Stimulated activated CD8-positive, alpha-beta memory T cell treated with anti-CD3 and anti-CD28 coated beads, Interleukin-4, amount 100 ng/mL, for 1 hour (primary cell): ENCODE measurements at regions not wholly inside any gene's neighbourhood (a gene's known extent, or its start where the extent isn't known, plus 50 kb on each side); places are given as distances from the start of the nearest gene placed in this dataset.

Experiments
- DNase-seq, 2 donors: peaks; one replicate each; pipeline ENCODE4 v3.0.0-alpha.2; 2020; ENCODE audit warnings: low read depth in 2 of 2, low spot score in 1 of 2

DNA sequence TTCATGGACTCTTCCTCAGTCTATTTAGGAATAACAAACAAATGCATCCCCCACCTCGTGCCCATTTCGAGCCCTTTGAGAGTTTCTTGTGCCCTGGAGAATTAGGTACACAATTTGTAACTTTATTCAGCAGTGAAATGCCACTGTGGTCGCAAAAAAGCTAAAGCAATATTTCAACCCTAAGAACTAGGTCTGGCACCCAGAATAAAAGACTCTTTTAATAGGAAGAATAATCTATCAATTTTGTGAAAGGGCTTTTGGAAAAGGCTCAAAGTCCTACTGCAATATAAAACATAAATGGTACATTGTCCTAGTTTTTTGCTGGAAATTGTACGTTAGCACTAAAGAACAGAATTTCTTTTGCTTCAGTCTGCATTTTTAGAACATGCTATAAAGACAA lies 304.6 kb upstream of the TENM3 start:
- no peak for DNase-seq

DNA sequence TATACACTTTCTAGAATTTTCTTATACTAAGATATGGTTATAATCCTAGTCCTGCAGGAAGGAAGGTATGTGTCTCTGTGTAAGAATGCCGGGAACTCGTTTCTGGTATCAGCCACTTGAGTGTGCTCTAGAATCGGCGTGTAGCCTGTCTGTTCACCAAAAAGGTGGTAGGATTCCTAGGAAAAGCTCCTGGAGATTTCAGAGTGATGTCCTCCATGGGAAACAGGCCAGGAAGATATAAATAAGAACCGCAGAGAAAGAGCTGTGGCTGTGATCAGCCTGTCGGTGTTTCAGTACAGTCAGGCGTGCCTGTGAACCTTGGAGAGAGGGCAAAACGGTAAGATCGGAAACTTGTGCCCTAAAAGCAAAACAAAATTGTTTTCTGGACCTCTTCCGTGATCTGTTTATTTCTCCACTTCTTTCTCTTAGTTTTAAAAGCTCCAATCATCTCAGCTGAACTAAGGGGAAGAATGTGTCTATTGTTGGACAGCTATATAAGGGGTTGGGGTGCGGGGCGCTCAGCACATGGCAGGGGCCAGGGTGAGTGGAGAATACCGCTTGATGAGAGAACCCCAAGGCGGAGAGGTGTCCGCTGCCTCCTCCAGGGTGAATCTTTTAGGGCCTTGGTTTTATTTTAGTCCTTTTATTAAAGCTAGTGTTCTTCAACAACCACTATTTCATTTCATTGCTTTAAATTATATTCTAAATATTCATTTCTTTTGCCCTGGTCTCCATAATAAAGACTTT lies 303.8 kb upstream of the TENM3 start:
- no peak for DNase-seq

DNA sequence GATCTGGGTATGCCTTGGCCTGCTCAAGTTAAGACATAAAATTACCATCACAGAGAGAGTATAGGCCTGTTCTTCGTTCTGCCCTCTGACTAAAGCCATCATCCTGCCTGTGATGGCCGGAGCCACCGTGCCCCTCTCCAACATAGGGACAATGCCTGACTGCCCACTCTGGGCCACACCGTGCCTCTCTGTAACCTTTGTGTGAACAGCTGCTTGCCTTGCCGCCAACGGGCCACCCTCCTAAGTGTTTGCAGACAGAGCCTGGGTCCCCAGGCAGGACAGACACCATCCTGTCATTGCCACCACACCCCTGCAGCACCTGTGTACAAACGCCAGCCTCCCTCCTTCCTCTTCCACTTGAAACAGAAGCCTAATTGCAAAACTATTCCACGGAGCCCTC lies 298.7 kb upstream of the TENM3 start:
- DNase-seq = no peak

DNA sequence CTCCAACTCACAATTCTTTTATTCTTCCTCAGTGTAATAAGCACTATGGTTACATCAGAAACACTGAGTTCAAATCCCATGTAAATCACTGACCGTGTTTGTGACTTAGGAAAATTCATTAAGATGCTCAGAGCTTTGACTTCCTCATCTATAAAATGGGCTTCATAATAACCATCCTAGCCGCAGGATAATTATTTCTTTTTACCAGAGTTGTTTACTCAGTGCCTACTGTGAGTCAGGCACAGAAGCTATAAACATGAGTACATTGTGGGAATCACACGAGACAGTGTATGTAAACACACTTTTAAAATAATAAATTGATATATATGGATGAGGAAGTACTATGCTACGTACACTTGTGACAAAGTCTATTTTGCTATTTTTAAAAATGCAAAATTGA lies 296.3 kb upstream of the TENM3 start:
- DNase-seq = no peak

DNA sequence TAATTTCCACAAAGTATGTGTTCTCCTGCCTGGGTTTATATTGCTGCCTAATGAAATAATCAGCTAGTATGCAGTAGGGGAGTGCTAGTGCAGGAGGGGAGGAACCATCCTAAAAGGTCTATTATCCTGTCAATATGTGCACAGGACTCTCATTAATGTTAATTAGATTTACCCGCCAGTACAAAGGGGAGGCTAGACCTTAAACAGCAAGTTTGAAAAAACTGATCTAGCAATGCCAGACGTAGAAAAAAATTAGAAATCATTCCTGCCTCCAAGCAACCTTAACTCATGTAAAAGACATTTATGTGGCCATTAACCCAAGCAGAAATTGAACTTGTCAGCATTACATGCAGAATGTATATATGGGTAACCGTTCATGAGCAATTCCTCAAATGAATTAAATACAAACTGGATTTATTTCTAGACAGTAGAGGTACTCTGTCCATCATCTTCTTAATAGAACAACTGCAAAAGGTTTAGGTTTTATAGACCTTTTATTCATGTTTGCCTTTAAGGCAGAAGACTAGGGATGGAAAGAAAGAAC lies 294.3 kb upstream of the TENM3 start:
- DNase-seq = no peak

DNA sequence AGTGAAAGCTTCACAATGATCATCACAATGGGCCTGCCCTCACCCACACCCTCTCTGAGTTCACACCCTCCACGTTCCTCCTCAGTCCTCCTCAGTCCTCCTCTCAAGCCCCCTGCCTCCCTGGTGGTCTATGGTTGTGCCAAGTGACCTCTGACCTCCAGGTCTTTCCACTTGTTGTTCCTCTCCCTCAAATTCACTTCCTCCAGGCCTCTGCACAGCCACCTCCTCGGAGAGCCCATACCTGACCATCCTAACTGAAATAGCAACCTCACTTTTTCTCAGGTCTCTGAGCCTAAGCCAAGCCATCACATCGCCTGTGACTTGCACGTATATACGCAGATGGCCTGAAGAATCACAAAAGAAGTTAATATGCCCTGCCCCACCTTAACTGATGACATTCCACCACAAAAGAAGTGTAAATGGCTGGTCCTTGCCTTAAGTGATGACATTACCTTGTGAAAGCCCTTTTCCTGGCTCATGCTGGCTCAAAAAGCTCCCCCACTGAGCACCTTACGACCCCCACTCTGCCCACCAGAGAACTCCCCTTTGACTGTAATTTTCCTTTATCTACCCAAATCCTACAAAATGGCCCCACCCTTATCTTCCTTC lies 293.4 kb upstream of the TENM3 start:
- DNase-seq = no peak

DNA sequence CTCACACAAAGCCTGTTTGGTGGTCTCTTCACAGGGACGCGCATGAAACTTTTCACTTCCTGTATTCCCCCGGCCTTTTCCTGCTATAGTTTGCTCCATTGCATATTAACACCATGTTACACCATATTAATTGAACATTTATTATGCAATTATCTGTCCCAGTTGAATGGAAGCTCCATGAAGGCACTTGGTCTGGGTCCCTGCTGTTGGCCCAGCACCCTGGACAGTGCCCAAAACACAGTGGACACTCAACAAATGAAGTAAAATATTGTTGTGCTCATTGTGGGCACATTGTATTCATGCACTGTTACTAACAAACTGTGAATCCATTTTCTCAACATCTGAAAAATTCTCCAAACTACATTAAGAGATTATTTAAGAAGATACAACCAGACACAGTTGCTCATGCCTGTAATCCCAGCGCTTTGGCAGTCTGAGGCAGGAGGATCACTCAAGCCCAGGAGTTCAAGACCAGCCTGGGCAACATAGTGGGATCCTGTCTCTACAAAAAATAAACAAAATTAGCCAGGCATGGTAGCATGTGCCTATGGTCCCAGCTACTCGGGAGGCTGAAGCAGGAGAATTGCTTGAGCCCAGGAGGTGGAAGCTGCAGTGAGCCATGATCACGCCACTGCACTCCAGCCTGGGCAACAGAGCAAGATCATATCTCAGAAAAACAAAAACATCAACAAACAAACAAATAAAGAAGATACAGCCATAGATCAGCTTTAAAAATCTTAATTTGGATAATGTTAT lies 292.7 kb upstream of the TENM3 start:
- DNase-seq = no peak

DNA sequence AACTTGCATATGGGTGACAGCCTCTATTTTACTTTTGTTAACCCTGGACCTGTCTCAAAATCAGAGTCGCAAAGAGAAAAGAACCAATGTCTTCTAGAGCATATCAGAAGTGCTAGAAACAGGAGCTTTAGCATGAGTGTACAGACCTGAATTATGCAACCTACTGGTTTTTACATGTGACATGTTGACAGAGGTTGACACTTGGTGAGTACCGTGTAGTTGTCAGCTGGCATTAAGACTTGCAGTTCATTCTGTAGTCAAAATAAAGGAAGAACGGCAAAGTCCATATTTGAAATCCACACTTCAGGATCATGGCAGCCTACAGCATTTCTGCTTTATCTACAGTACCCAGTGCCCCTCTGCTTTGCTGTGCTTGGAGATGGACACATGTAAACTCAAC lies 291.9 kb upstream of the TENM3 start:
- no peak for DNase-seq

DNA sequence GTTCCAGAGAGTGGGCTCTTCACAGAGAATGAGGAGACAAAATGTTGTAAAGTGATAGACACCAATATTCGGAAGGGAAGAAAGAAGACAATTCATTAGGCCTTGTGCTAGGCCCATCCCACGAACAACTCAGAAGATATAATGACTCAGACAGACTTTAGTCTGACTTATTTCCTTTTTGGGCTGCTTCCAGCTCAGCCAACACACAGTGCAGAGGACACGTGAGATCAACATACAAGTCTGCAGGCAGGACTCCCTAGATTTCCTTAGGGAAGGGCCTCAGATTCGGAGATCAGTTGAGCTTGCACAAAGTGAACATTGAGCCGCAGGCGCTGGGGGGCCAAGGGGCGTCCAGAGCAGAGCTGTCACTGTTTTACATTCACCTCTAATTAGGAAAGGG lies 290.7 kb upstream of the TENM3 start:
- DNase-seq = no peak

DNA sequence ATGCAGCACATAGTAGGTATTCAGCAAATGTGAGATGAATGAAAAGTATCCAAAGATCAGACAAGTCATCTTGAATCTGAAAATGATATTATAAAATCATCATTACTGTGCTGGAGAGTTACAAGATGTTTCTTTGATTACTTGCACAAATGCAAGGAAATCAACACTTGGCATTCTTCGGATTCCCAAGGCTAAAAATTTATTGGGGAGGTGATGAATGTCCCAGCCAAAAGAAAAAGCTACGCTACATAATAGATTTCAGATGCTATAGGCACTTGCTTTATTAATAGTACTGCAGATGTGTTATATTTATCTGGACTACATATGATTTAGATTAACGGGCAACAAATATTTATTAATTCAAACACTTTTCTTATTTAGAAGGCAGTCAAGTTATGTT lies 286.7 kb upstream of the TENM3 start:
- no peak for DNase-seq

DNA sequence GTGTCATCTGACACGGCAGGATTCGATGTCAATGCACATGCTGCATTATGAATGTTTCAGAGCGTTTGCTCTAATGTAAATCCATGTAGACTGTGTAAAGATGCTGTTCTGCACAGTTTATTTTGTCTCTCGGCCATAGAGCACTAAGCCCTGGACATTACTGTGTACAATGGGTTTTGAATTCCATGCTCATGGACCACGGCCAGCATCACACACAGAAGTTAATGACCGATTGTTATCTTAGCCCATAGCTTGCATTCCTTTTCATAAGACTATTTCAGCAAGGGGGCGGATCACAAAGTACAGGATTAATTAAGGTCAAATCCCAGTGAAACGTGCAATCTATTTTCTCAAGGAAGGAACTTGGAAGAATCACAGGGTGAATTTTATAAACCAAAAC lies 286.1 kb upstream of the TENM3 start:
- no peak for DNase-seq

DNA sequence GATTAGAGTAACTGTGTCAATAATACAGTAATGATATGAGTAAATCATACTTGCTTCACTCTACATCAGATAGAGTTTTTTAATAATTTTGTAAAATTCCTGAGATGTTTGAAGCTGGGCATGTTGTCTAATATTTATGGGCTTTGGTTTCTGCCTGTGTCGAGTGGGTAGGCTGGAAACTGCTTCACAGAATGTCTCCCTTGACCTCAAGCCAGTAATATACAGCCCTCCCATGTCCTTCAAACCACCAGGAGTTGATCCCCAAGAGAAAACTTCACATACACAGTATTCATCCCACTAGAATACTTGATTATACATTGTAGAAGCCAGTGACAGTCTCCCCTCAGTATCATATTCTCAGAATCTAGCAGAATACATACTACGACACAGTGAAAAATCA lies 284.8 kb upstream of the TENM3 start:
- DNase-seq = no peak

DNA sequence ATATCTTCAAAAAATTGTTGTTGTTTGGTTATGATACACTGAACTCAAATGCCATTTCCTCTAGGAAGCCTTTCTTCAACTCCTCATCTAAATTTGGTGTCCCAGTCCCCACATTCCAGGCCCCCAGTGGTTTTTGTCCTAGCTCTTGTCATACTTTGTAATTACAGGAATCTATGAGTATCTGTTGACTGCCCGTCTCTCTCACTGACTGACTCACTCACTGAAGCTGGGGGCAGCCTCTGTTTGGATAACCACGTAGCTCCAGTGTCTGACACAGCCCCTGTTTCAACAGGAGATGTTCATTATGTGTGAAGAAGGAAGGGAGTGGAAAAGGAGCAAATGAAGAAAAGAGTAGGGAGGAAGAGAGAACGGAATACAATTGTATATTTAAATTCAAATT lies 284.1 kb upstream of the TENM3 start:
- no peak for DNase-seq

DNA sequence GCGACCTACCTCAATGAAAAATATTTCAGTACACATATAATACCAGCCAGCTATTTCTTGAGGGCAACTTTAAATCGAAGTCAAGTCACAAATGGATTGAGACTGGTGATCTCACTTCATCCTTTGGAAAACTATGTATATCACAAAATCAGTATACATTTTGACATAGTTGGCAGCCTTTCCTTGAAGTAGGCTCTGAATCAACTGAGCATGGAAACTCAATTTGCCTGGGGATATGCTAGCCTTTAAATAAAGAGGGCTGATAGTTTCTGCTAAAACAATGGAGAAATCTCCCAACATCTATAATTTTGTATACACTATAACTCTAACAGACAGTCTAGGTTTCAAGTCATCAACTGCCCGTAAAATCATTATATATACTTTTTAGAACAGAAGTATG lies 282.8 kb upstream of the TENM3 start:
- DNase-seq = no peak

DNA sequence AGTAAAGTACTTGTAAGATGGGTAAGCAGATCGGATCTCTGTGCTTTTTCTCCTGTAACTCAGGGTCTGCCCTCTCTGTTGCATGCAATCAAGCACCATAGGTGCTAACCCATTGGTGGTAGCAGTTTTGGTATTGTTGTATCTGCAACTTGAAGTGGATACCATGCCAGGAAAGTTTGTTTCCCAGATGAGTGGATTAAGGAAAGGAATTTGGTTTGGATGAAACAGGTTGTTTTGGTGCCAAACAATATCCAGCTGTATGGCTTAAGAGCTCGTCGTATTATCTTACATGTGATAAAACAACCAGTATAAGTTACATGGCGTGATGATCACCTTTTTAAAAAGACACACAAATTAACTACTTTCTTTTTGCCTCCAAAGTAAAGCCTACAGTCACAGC lies 280.9 kb upstream of the TENM3 start:
- no peak for DNase-seq

DNA sequence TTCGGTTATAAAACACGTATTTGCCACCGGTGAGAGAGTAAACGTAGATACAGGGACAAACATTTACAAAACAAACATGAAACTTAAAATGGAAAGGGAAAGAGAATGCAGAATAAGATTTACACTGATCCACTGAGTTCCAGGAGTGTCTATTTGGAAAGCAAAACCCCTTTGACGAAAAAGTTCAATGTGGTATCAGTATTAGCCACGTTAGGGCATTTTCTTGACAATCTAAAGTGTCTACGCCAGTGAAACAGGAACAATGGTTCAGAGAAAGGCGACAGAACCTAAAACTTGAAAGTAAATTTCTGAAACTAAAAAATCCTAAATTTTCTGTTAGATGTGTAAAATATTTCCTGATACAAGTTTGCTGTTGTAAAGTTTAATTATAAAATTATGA lies 278.5 kb upstream of the TENM3 start:
- no peak for DNase-seq

DNA sequence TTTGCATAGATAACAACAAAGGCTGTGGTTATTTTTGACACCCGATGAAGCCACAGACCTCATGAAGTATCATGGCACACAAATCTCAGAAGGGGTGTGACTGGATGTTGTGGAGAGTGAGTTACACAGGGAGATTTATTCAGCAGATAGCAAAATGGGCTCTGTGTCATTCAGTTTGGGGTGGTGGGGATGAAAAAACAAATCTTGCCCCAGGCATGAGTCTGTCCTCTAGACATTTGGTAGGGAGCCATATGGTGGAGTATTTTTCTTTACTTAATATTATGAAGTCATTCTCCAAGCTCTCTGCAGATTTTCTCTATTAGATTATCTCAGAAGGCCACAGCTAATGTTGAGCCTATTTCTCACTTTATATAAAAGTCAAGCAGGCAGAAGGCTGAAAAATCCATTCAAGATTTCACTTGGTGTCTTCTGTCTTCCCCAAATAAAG lies 277.1 kb upstream of the TENM3 start:
- no peak for DNase-seq

DNA sequence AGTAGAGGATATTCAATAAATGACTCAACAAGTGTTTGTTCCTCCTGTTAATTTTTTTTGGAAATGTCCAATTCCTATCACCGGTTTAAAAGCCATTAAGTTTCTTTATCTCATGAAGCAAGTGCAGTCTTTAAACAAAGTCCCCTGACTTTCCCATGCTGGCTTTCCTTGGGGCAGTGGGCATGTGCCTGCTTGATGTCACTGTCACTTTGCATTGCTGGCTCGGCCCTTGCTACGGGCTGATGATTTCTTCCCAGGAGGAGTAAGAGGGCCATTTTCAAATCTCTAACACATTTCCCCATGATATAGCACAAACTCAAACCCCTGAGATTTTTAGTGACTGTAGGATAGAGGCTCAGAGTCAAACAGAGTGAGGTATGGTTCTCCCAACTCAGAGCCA lies 275.8 kb upstream of the TENM3 start:
- DNase-seq = no peak

DNA sequence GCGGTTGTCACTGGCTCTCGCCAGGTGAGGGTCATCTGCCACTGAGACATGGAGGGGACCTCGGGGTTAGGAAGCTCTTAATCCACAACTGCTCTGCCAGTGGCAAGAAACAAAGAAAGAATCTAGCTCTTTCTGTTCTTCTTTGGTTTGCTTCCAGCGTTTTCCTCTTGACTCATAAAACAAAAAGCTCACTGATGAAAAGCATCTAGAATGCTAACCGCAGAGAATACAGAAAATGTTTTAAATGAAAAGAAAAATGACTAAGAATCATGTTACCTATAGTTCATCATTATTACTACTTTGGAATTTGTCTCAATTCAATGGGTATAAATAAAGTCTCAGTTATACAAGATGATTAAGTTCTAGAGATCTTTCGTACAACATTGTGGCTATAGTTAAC lies 274.8 kb upstream of the TENM3 start:
- DNase-seq = no peak

DNA sequence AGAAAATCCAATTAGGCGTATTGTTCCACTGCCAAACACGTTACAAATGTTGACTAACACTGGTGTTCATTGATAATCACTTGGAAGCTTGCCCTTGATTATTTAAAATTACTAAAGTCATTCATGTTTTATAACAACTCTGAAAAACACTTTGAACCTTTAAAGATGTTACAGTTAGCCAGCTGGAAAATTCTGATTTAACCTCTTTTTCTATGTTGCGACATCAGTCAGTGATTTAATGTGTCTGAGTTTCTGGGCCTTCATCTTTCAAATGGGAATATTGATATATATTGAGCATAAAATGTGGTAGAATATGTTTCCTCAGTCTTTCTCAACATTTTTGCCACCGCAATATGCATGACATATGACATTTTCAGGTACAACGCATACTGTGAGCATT lies 274.1 kb upstream of the TENM3 start:
- no peak for DNase-seq

DNA sequence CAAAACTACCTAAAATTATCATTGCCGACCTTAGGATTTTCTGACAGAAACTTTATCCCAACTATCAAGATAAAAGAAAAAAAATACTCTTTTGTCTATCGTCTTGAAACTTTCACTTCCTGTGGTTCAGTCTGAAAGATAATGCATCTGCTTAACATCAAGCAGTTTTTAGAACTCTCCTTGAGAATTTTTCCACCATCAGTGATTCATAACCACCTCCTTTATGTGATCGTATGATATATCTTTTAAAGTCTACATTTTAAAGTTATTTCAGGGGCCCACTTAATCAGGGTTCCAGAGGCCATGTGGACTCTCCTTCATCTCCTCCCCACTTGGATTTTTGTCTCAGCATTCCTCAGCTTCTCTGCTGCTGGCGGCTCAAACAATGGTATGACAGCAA lies 272.8 kb upstream of the TENM3 start:
- DNase-seq = no peak

DNA sequence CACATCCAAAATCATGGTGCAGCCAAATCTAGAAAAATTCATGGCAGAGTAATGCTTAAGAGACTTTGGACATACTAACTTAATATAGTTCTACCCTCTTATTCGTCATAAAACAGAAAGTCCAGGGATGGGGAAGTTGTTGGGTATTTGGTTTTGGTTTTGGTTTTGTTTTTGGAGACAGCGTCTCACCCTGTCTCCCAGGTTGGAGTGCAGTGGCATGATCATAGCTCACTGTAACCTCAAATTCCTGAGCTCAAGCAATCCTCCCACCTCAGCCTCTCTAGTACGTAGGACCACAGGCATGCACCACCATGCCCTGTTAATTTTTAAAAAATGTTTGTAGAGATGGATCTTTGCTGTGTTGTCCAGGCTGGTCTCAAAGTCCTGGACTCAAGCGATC lies 271.8 kb upstream of the TENM3 start:
- DNase-seq = no peak
